ENCODE measurements at regions not wholly inside any gene's neighbourhood (a gene's known extent, or its start where the extent isn't known, plus 50 kb on each side); places are given as distances from the start of the nearest gene placed in this dataset.

DNA sequence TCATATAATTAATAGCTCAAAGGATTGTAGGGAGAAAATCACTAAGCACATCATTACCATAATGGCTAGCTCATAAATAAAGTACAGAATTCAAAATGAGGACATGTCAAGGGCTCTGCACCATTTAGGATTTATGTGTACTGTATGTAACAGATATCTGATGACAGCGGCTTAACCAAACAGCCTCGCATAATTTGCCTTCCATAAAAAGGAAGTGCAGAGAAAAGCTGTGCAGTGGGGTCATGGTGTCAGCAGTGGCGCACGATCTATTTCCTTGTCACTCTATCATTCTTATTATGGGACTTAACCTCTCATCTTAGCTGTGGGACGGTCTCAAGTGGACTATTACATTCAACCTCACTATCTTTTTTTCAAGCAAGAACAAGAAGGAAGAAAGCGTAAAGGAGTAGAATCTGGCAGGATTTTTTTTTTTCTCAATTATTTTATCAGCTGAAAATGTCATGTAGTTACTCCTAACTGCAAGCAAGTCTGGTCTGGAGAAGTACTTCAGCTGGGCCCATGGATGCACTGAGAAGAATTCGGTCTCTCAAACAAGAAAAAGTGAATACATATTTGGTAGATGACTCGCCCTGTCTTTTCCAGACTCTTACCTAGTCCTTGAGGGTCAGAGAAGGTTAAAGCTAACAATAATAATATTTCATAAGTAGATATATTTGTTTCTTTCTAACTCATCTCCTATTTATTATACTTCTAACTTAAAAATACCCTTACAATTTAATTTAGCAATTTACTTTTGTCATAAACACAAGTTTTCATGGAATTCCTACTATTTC lies 94.6 kb downstream of the COX18 start:
- H2AFZ ChIP-seq (ENCODE audit: low read length, unreplicated experiment), result peak overlapping the region; percentile 19
- H3K4me3 ChIP-seq (ENCODE audit: low read depth, low read length), result no peak overlapping the region
- H3K79me2 ChIP-seq (ENCODE audit: control insufficient read depth, insufficient read depth, low read length, unreplicated experiment), result no peaks in the 10 kb centered on the region
- 0 out of 2 replicates have a peak, but pooled peaks cover 3% of the 10 kb centered on the region for H3K36me3 ChIP-seq (ENCODE audit: insufficient read depth, low read length)
- peak overlapping the region; percentile 78 for H3K27ac ChIP-seq (ENCODE audit: low read depth, low read length)
- peaks cover 42% of the 10 kb centered on the region for H3K4me1 ChIP-seq (ENCODE audit: control insufficient read depth, insufficient read depth, low read length, unreplicated experiment)
- no peaks in the 10 kb centered on the region for H3K27me3 ChIP-seq (ENCODE audit: insufficient read depth, low read length)

DNA sequence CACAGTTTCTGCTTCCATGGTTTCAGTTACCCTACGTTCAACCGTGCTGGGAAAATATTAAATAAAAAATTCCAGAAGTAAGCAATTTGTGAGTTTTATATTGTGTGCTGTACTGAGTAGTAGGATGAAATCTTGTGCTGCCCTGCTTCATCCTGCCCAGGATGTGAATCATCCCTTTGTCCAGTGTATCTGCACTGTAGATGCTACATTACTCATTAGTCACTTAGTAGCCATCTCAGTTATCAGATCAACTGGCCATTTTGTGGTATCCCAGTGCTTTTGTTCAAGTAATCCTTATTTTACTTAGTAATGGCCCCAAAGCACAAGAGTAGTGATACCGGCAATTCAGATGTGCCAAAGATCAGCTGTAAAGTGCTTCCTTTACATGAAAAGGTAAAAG lies 97.9 kb downstream of the COX18 start:
- no peaks in the 10 kb centered on the region for H3K79me2 ChIP-seq (ENCODE audit: control insufficient read depth, insufficient read depth, low read length, unreplicated experiment)
- peaks cover 3% of the 10 kb centered on the region; the same call in 1 of the 2 replicates for H3K36me3 ChIP-seq (ENCODE audit: insufficient read depth, low read length)
- H3K4me1 ChIP-seq (ENCODE audit: control insufficient read depth, insufficient read depth, low read length, unreplicated experiment), result peaks cover 49% of the 10 kb centered on the region
- H3K4me3 ChIP-seq (ENCODE audit: low read depth, low read length), result peak overlapping the region; percentile 5
- H2AFZ ChIP-seq (ENCODE audit: low read length, unreplicated experiment), result peak overlapping the region; percentile 93
- H3K27me3 ChIP-seq (ENCODE audit: insufficient read depth, low read length), result no peaks in the 10 kb centered on the region
- peak overlapping the region; percentile 79 for H3K27ac ChIP-seq (ENCODE audit: low read depth, low read length)

DNA sequence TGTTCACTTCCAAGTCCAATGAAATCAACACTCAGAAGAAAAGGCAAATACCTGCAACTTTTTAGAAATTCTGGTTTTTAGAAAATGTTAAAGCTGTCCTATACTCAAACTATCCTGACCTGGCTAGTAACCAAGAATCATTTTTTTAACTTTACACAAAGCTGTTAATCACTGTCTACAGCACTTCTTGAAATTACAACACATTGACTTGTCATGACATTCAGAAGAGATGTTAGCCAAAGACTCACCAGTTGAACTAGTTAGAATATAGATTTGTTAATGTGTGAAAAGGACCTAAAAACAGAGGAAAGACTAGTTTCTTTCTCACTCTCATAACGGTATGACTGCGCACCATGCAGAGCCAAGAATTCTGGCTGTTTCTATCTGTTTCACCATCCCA lies 98.8 kb downstream of the COX18 start:
- H3K4me3 ChIP-seq (ENCODE audit: low read depth, low read length), result peak overlapping the region; percentile 5; the same call in 1 of the 2 replicates
- no peaks in the 10 kb centered on the region for H3K27me3 ChIP-seq (ENCODE audit: insufficient read depth, low read length)
- H3K4me1 ChIP-seq (ENCODE audit: control insufficient read depth, insufficient read depth, low read length, unreplicated experiment), result peaks cover 45% of the 10 kb centered on the region
- H2AFZ ChIP-seq (ENCODE audit: low read length, unreplicated experiment), result peak overlapping the region; percentile 58
- H3K36me3 ChIP-seq (ENCODE audit: insufficient read depth, low read length), result peaks cover 3% of the 10 kb centered on the region; the same call in 1 of the 2 replicates
- no peaks in the 10 kb centered on the region for H3K79me2 ChIP-seq (ENCODE audit: control insufficient read depth, insufficient read depth, low read length, unreplicated experiment)
- peak overlapping the region; percentile 79 for H3K27ac ChIP-seq (ENCODE audit: low read depth, low read length)

GRCh38 chr4:72969976-72970375 lies 99.5 kb downstream of the COX18 start:
- no peaks in the 10 kb centered on the region for H3K79me2 ChIP-seq (ENCODE audit: control insufficient read depth, insufficient read depth, low read length, unreplicated experiment)
- H3K4me3 ChIP-seq (ENCODE audit: low read depth, low read length), result peak overlapping the region; percentile 2; the same call in 1 of the 2 replicates
- peak overlapping the region; percentile 92 for H2AFZ ChIP-seq (ENCODE audit: low read length, unreplicated experiment)
- H3K4me1 ChIP-seq (ENCODE audit: control insufficient read depth, insufficient read depth, low read length, unreplicated experiment), result peaks cover 39% of the 10 kb centered on the region
- no peaks in the 10 kb centered on the region for H3K27me3 ChIP-seq (ENCODE audit: insufficient read depth, low read length)
- peaks cover 3% of the 10 kb centered on the region; the same call in 1 of the 2 replicates for H3K36me3 ChIP-seq (ENCODE audit: insufficient read depth, low read length)
- peak overlapping the region; percentile 79 for H3K27ac ChIP-seq (ENCODE audit: low read depth, low read length)

DNA sequence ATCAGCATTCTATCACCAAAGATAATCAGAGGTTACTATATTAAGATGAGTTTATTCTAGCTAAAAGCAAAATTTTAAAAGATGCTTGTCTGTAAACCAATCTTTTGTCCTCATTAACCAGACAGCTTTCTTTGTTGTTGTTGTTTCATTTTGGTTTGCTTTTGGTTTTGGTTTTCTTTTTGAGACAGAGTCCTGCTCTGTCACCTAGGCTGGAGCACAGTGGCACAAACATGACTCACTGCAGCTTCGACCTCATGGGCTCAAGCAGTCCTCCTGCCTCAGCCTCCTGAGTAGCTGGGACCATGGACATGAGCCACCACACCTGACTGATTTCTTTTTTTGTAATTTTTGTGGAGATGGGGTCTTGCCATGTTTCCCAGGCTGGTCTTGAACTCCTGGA lies 102.9 kb downstream of the COX18 start:
- Histone ChIP-seq H3K79me2 (ENCODE audit: control insufficient read depth, insufficient read depth, low read length, unreplicated experiment) (no peaks in the 10 kb centered on the region), H3K36me3 (ENCODE audit: insufficient read depth, low read length) (no peaks in the 10 kb centered on the region; the same call in 1 of the 2 replicates), H3K27ac (ENCODE audit: low read depth, low read length) (no peak overlapping the region), H2AFZ (ENCODE audit: low read length, unreplicated experiment) (no peak overlapping the region), H3K27me3 (ENCODE audit: insufficient read depth, low read length) (no peaks in the 10 kb centered on the region), H3K4me3 (ENCODE audit: low read depth, low read length) (no peak overlapping the region), H3K4me1 (ENCODE audit: control insufficient read depth, insufficient read depth, low read length, unreplicated experiment) (peaks cover 24% of the 10 kb centered on the region)

DNA sequence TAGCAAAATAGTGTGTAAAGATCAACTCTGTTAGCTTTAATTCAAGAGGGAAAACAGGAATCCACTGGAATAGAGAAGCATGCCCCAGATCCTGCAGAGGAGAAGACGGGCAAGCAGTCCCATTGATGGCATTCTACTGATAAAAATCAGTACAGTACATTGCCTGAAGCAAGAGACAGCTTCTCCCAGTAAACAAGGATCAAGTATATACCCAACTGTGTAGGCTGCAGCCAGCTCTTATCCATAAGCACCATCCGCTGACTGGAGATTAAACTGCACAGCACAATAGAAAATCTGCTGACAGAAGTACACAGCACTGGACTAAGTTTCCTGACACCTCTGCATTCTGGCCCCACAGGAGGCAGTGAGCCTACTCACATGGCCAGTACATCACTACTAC lies 110.1 kb downstream of the COX18 start:
- no peak overlapping the region for H3K27ac ChIP-seq (ENCODE audit: low read depth, low read length)
- no peak overlapping the region for H3K4me3 ChIP-seq (ENCODE audit: low read depth, low read length)
- H2AFZ ChIP-seq (ENCODE audit: low read length, unreplicated experiment), result no peak overlapping the region
- H3K79me2 ChIP-seq (ENCODE audit: control insufficient read depth, insufficient read depth, low read length, unreplicated experiment), result no peaks in the 10 kb centered on the region
- no peaks in the 10 kb centered on the region for H3K27me3 ChIP-seq (ENCODE audit: insufficient read depth, low read length)
- no peaks in the 10 kb centered on the region for H3K36me3 ChIP-seq (ENCODE audit: insufficient read depth, low read length)
- no peaks in the 10 kb centered on the region for H3K4me1 ChIP-seq (ENCODE audit: control insufficient read depth, insufficient read depth, low read length, unreplicated experiment)

DNA sequence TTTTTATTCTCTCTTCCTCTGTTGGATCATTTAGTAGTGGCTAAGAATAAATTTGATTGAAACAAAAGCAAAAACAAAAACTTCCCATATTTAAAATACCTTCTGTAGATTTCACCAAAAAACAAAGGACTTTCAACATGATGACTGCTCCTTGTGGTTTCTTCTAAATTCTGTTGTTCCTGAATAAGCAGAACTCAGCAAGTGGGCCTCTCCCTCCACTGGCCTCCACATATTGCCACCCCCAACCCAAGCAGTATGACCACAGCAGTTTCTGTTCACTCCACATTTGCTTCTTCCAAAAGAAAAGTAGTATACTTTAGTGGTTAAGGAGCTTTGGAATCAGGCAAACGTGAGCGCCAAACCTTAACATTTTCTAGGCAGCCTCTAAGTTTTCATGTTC lies 114.7 kb downstream of the COX18 start:
- no peak overlapping the region for H2AFZ ChIP-seq (ENCODE audit: low read length, unreplicated experiment)
- H3K36me3 ChIP-seq (ENCODE audit: insufficient read depth, low read length), result no peaks in the 10 kb centered on the region
- no peak overlapping the region for H3K4me3 ChIP-seq (ENCODE audit: low read depth, low read length)
- H3K79me2 ChIP-seq (ENCODE audit: control insufficient read depth, insufficient read depth, low read length, unreplicated experiment), result no peaks in the 10 kb centered on the region
- peaks cover 8% of the 10 kb centered on the region for H3K4me1 ChIP-seq (ENCODE audit: control insufficient read depth, insufficient read depth, low read length, unreplicated experiment)
- no peaks in the 10 kb centered on the region for H3K27me3 ChIP-seq (ENCODE audit: insufficient read depth, low read length)
- no peak overlapping the region for H3K27ac ChIP-seq (ENCODE audit: low read depth, low read length)

DNA sequence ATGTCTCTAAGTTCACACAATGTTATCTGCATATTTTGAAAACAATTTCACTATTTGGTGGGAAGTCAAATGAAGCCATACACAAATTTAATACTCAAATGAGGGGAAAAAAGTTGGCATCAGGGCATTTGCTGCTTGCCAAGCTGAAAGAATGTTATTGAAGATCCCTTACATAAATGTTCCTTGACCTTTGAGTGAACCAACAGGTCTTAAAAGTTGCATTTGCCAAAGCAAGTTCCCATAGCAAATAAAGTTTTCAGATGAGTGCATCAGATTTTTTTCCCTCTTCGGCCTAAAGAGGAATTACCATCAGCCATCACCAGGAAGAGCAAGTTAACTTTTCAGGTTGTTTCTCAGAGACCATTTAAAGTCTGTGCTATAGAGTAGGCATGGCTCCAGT lies 115.9 kb downstream of the COX18 start:
- Histone ChIP-seq H3K36me3 (ENCODE audit: insufficient read depth, low read length) (no peaks in the 10 kb centered on the region), H3K79me2 (ENCODE audit: control insufficient read depth, insufficient read depth, low read length, unreplicated experiment) (no peaks in the 10 kb centered on the region), H2AFZ (ENCODE audit: low read length, unreplicated experiment) (no peak overlapping the region), H3K27ac (ENCODE audit: low read depth, low read length) (no peak overlapping the region), H3K27me3 (ENCODE audit: insufficient read depth, low read length) (no peaks in the 10 kb centered on the region), H3K4me3 (ENCODE audit: low read depth, low read length) (no peak overlapping the region), H3K4me1 (ENCODE audit: control insufficient read depth, insufficient read depth, low read length, unreplicated experiment) (peaks cover 8% of the 10 kb centered on the region)

DNA sequence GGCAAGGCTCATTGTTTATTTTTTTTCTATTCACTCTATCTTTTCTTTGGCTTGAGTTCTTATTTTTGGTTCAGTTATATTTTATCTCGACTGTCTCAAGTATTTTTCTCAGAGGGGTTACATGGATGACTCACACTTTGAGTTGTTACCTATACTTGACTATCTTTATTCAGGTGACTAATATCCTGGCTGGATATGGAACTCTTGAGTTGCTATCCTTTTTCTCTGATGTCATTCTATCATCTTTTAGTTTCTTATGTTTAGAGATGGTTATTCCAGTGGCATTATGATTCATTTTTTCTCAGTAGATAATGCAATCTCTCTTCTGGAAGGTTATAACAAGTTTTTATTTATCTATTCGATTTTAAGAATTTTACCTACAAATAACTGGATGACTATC lies 117.9 kb downstream of the COX18 start:
- H3K27me3 ChIP-seq (ENCODE audit: insufficient read depth, low read length), result no peaks in the 10 kb centered on the region
- no peak overlapping the region for H2AFZ ChIP-seq (ENCODE audit: low read length, unreplicated experiment)
- 0 out of 2 replicates have a peak overlapping the region, but pooled peaks have one; percentile 21 for H3K27ac ChIP-seq (ENCODE audit: low read depth, low read length)
- H3K79me2 ChIP-seq (ENCODE audit: control insufficient read depth, insufficient read depth, low read length, unreplicated experiment), result no peaks in the 10 kb centered on the region
- no peak overlapping the region for H3K4me3 ChIP-seq (ENCODE audit: low read depth, low read length)
- H3K36me3 ChIP-seq (ENCODE audit: insufficient read depth, low read length), result no peaks in the 10 kb centered on the region
- H3K4me1 ChIP-seq (ENCODE audit: control insufficient read depth, insufficient read depth, low read length, unreplicated experiment), result peaks cover 8% of the 10 kb centered on the region

DNA sequence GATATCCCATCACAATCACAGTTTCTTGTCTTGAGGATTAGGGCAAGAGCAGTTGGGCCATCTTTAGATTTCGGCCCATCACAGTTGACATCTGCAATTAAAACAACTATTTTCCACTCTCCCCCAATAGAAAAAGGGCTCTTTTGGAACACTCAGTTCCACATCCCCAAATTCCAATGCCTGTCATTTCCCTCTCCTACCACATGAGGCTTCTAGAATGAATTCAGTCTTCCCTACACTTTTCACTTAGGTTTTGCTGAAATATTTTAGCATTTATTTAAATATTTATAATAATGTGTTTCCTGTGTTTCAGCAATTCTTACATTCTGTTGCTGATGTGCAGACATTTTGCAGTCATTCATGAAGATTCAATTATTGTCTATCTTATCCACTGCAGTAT lies 118.4 kb downstream of the COX18 start:
- no peak overlapping the region for H3K27ac ChIP-seq (ENCODE audit: low read depth, low read length)
- no peaks in the 10 kb centered on the region for H3K79me2 ChIP-seq (ENCODE audit: control insufficient read depth, insufficient read depth, low read length, unreplicated experiment)
- H3K36me3 ChIP-seq (ENCODE audit: insufficient read depth, low read length), result no peaks in the 10 kb centered on the region
- no peaks in the 10 kb centered on the region for H3K27me3 ChIP-seq (ENCODE audit: insufficient read depth, low read length)
- H2AFZ ChIP-seq (ENCODE audit: low read length, unreplicated experiment), result no peak overlapping the region
- no peak overlapping the region for H3K4me3 ChIP-seq (ENCODE audit: low read depth, low read length)
- H3K4me1 ChIP-seq (ENCODE audit: control insufficient read depth, insufficient read depth, low read length, unreplicated experiment), result peaks cover 8% of the 10 kb centered on the region

DNA sequence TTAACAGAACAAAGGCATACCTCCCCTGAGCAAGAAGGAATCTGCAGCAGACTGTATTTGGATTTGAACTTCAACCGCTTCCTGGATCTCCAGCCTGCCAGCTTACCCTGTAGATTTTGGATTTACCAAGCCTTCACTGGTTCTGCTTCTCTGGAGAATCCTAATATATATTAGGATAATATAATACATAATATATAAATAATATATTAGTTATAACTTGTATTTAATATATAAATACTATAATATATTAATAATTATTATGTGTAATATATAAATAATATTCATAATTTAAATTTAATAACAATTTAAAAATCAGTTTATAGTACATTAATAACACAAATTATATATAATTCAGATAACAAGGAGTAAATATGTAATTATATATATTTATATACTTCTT lies 121.4 kb downstream of the COX18 start:
- no peaks in the 10 kb centered on the region for H3K27me3 ChIP-seq (ENCODE audit: insufficient read depth, low read length)
- no peak overlapping the region for H2AFZ ChIP-seq (ENCODE audit: low read length, unreplicated experiment)
- H3K4me3 ChIP-seq (ENCODE audit: low read depth, low read length), result no peak overlapping the region
- no peaks in the 10 kb centered on the region for H3K79me2 ChIP-seq (ENCODE audit: control insufficient read depth, insufficient read depth, low read length, unreplicated experiment)
- H3K36me3 ChIP-seq (ENCODE audit: insufficient read depth, low read length), result no peaks in the 10 kb centered on the region
- no peak overlapping the region for H3K27ac ChIP-seq (ENCODE audit: low read depth, low read length)
- H3K4me1 ChIP-seq (ENCODE audit: control insufficient read depth, insufficient read depth, low read length, unreplicated experiment), result peaks cover 8% of the 10 kb centered on the region
